ENCODE measurements at regions not wholly inside any gene's neighbourhood (a gene's known extent, or its start where the extent isn't known, plus 50 kb on each side); places are given as distances from the start of the nearest gene placed in this dataset.

- Histone ChIP-seq H3K27ac (ENCODE audit: low read depth, low read length, poor library complexity, severe bottlenecking) (no peak overlapping the region), H3K36me3 (ENCODE audit: insufficient read depth, low read length, poor library complexity, severe bottlenecking) (no peaks in the 10 kb centered on the region), H3K4me3 (ENCODE audit: low read depth, low read length, poor library complexity, severe bottlenecking) (no peak overlapping the region), H3K9me3 (ENCODE audit: low read depth, low read length, poor library complexity, severe bottlenecking) (no peaks in the 10 kb centered on the region), H3K27me3 (replicated peaks; ENCODE audit: insufficient read depth, low read depth, low read length, poor library complexity) (no peaks in the 10 kb centered on the region), H3K4me1 (ENCODE audit: insufficient read depth, low read length, poor library complexity, severe bottlenecking) (no peaks in the 10 kb centered on the region)
- ChIA-PET POLR2A (ENCODE audit: low non-redundant PET) (no interaction called here), CTCF (no interaction called here)
- intact Hi-C loops (cut with micrococcal nuclease; ENCODE audit: unreplicated experiment): no loop called here
- TF ChIP-seq EZH2 (IDR thresholded peaks at IDR 0.05; ENCODE audit: borderline replicate concordance, low read depth, low read length, poor library complexity, severe bottlenecking) (no peak), CTCF (conservative IDR thresholded peaks at IDR 0.05; ENCODE audit: low read depth, low read length) (no peak)
- no TSS peak for BruUV-seq (replicated peaks)
- no peak for DNase-seq (ENCODE audit: low spot score)
These were observed 119.8 kb upstream of the ALDH1A3 start for GRCh38 chr15:100759698-100760356.

GRCh38 chr15:100760357-100760903 is 119.2 kb upstream of the ALDH1A3 start:
- H3K9me3 ChIP-seq (ENCODE audit: low read depth, low read length, poor library complexity, severe bottlenecking): no peaks in the 10 kb centered on the region
- H3K4me3 ChIP-seq (ENCODE audit: low read depth, low read length, poor library complexity, severe bottlenecking): no peak overlapping the region
- no peak for DNase-seq (ENCODE audit: low spot score)
- no TSS peak for BruUV-seq (replicated peaks)
- POLR2A ChIA-PET (ENCODE audit: low non-redundant PET): no interaction called here
- H3K36me3 ChIP-seq (ENCODE audit: insufficient read depth, low read length, poor library complexity, severe bottlenecking): no peaks in the 10 kb centered on the region
- H3K27ac ChIP-seq (ENCODE audit: low read depth, low read length, poor library complexity, severe bottlenecking): no peak overlapping the region
- no peaks in the 10 kb centered on the region for H3K4me1 ChIP-seq (ENCODE audit: insufficient read depth, low read length, poor library complexity, severe bottlenecking)
- no peaks in the 10 kb centered on the region for H3K27me3 ChIP-seq (replicated peaks; ENCODE audit: insufficient read depth, low read depth, low read length, poor library complexity)
- CTCF ChIA-PET: no interaction called here
- no peak for TF ChIP-seq CTCF (conservative IDR thresholded peaks at IDR 0.05; ENCODE audit: low read depth, low read length)
- TF ChIP-seq EZH2 (IDR thresholded peaks at IDR 0.05; ENCODE audit: borderline replicate concordance, low read depth, low read length, poor library complexity, severe bottlenecking): no peak
- intact Hi-C loops (cut with micrococcal nuclease; ENCODE audit: unreplicated experiment): no loop called here

- H3K9me3 ChIP-seq (ENCODE audit: low read depth, low read length, poor library complexity, severe bottlenecking): no peaks in the 10 kb centered on the region
- no peak for DNase-seq (ENCODE audit: low spot score)
- intact Hi-C loops (cut with micrococcal nuclease; ENCODE audit: unreplicated experiment): no loop called here
- no TSS peak for BruUV-seq (replicated peaks)
- TF ChIP-seq CTCF (conservative IDR thresholded peaks at IDR 0.05; ENCODE audit: low read depth, low read length): no peak
- no peak for TF ChIP-seq EZH2 (IDR thresholded peaks at IDR 0.05; ENCODE audit: borderline replicate concordance, low read depth, low read length, poor library complexity, severe bottlenecking)
- H3K4me1 ChIP-seq (ENCODE audit: insufficient read depth, low read length, poor library complexity, severe bottlenecking): no peaks in the 10 kb centered on the region
- no peaks in the 10 kb centered on the region for H3K27me3 ChIP-seq (replicated peaks; ENCODE audit: insufficient read depth, low read depth, low read length, poor library complexity)
- H3K4me3 ChIP-seq (ENCODE audit: low read depth, low read length, poor library complexity, severe bottlenecking): no peak overlapping the region
- POLR2A ChIA-PET (ENCODE audit: low non-redundant PET): no interaction called here
- no peaks in the 10 kb centered on the region for H3K36me3 ChIP-seq (ENCODE audit: insufficient read depth, low read length, poor library complexity, severe bottlenecking)
- no peak overlapping the region for H3K27ac ChIP-seq (ENCODE audit: low read depth, low read length, poor library complexity, severe bottlenecking)
- CTCF ChIA-PET: no interaction called here
These were observed 118.2 kb upstream of the ALDH1A3 start for GRCh38 chr15:100761290-100761935.
